HepG2 (cell line): ENCODE measurements at regions not wholly inside any gene's neighbourhood (a gene's known extent, or its start where the extent isn't known, plus 50 kb on each side); places are given as distances from the start of the nearest gene placed in this dataset.

Experiments used
- ATAC-seq: fragments of 200-7000 bp; cut with Tn5 transposase; 3 replicates; pipeline ENCODE4 v1.9.1; 2020; ENCODE audit warnings: mild to moderate bottlenecking, moderate library complexity
- BruUV-seq: library from RNA; stranded (reverse); fragments of 400-500 nt; replicated peaks from 2 replicates; lab custom pipeline; 2021; lab: Mats Ljungman, UMichigan
- CTCF ChIA-PET: fragments of 300-600 bp; formaldehyde crosslinking; extraction: SDS; loops from one replicate; lab custom pipeline; 2021; ENCODE audit warnings: low total read pairs, inconsistent platforms, low intra/inter-chr PET ratio; lab: Yijun Ruan, JAX
- POLR2A ChIA-PET: fragments of 350-600 bp; sonication (Branson Sonifier 250); formaldehyde crosslinking; loops from one replicate; lab custom pipeline; 2020; ENCODE audit warnings: antibody characterized with exemption, inconsistent platforms; lab: Yijun Ruan, JAX
- DNase-seq: peaks from one replicate; pipeline ENCODE4 v3.0.0-alpha.2; 2015; ENCODE audit warnings: low spot score
- FAIRE-seq: peaks from 3 replicates; lab custom pipeline; 2011; peaks lifted over from hg19 to GRCh38; lab: Jason Lieb, UNC
- H2AFZ ChIP-seq: one replicate; pipeline ENCODE4 v1.6.1; 2011; ENCODE audit warnings: low read length, inconsistent platforms
- H3K27ac ChIP-seq: fragments of 300-600 bp; 3 replicates; pipeline ENCODE4 v1.8.0; 2011; ENCODE audit warnings: mixed run types, mild to moderate bottlenecking, mixed read lengths, low read length, inconsistent platforms; ENCODE audit not compliant: insufficient read depth; ENCODE audit errors: extremely low read length
- H3K27me3 ChIP-seq, 2 experiments: fragments of 200-600 bp in 1 of 2; 2 replicates in 1 of 2; 3 replicates in 1 of 2; pipeline versions ENCODE4 v1.6.0 to v1.8.0; 2011; ENCODE audit warnings: low read length in 2 of 2, mild to moderate bottlenecking in 2 of 2, moderate library complexity in 2 of 2, inconsistent platforms in 1 of 2; ENCODE audit not compliant: insufficient read depth in 2 of 2, control insufficient read depth in 1 of 2
- H3K36me3 ChIP-seq, 2 experiments: fragments of 200-600 bp in 1 of 2; replicated peaks in 1 of 2; 2 replicates in 1 of 2; 3 replicates in 1 of 2; pipeline versions ENCODE4 v1.5.1 to v1.8.0; 2011; ENCODE audit warnings: low read length in 2 of 2, inconsistent platforms in 1 of 2; ENCODE audit not compliant: insufficient read depth in 2 of 2, control insufficient read depth in 1 of 2
- H3K4me1 ChIP-seq: 2 replicates; pipeline ENCODE4 v1.5.1; 2012; ENCODE audit warnings: low read length, inconsistent platforms; ENCODE audit not compliant: insufficient read depth
- H3K4me2 ChIP-seq: 2 replicates; pipeline ENCODE4 v1.6.0; 2011; ENCODE audit warnings: low read depth, low read length, inconsistent platforms
- H3K4me3 ChIP-seq, 3 experiments: fragments of 200-600 bp in 1 of 3; sonication (generic), shearing (Covaris generic) in 1 of 3; replicated peaks in 1 of 3; 2 replicates each; pipeline ENCODE4 v1.5.1; 2011 to 2016; ENCODE audit warnings: low read length in 3 of 3, inconsistent platforms in 2 of 3, low read depth in 2 of 3, mild to moderate bottlenecking in 2 of 3, control low read depth in 1 of 3, mixed read lengths in 1 of 3; ENCODE audit not compliant: insufficient read depth in 1 of 3
- H3K79me2 ChIP-seq: one replicate; pipeline ENCODE4 v1.6.1; 2011; ENCODE audit warnings: low read length, inconsistent platforms; ENCODE audit not compliant: insufficient read depth
- H3K9ac ChIP-seq: 2 replicates; pipeline ENCODE4 v1.6.0; 2011; ENCODE audit warnings: mild to moderate bottlenecking, low read depth, low read length, inconsistent platforms; ENCODE audit not compliant: insufficient read depth
- H3K9me3 ChIP-seq: 2 replicates; pipeline ENCODE4 v1.5.1; 2012; ENCODE audit warnings: mild to moderate bottlenecking, low read length
- H4K20me1 ChIP-seq: 2 replicates; pipeline ENCODE4 v1.6.0; 2011; ENCODE audit warnings: inconsistent platforms, mild to moderate bottlenecking, low read length, moderate library complexity; ENCODE audit not compliant: insufficient read depth
- ASH2L ChIP-seq: fragments of 300-600, 200-600 bp; sonication (generic); IDR thresholded peaks from 2 replicates; pipeline ENCODE4 v1.7.0; 2017; ENCODE audit warnings: low read depth, mild to moderate bottlenecking, moderate library complexity, mixed read lengths, low read length; ENCODE audit not compliant: insufficient read length
- BCLAF1 ChIP-seq: fragments of 450-650 bp; IDR thresholded peaks from 2 replicates; pipeline ENCODE4 v1.6.1; 2017; ENCODE audit warnings: mild to moderate bottlenecking
- DMAP1 ChIP-seq: IDR thresholded peaks from 2 replicates; pipeline ENCODE4 v1.6.1; 2016
- FOXP1 ChIP-seq, 2 experiments: fragments of 450-650 bp in 1 of 2; IDR thresholded peaks; 2 replicates each; pipeline ENCODE4 v1.6.1; 2017 to 2018; ENCODE audit warnings: antibody characterized with exemption in 1 of 2
- SMC3 ChIP-seq: IDR thresholded peaks from 2 replicates; pipeline ENCODE4 v1.6.1; 2011; ENCODE audit warnings: low read length, improper control_type of control experiment
- SPEN ChIP-seq: sonication (generic); formaldehyde crosslinking; IDR thresholded peaks from 2 replicates; pipeline ENCODE4 v1.5.1; 2020; ENCODE audit warnings: low read depth, mild to moderate bottlenecking, missing genetic modification reagents
- ZKSCAN8 ChIP-seq: IDR thresholded peaks from 2 replicates; pipeline ENCODE4 v1.6.1; 2016; ENCODE audit warnings: borderline replicate concordance, missing genetic modification reagents, missing compliant biosample characterization
- ZMAT5 ChIP-seq: sonication (generic); formaldehyde crosslinking; IDR thresholded peaks from 2 replicates; pipeline ENCODE4 v1.5.0; 2020; ENCODE audit warnings: mild to moderate bottlenecking, low read depth, missing genetic modification reagents, borderline replicate concordance
- ZNF260 ChIP-seq: sonication (generic); formaldehyde crosslinking; IDR thresholded peaks from 2 replicates; pipeline ENCODE4 v1.4.0; 2020; ENCODE audit warnings: missing genetic modification reagents, low read depth, mild to moderate bottlenecking, borderline replicate concordance
- ZNF280D ChIP-seq: sonication (generic); formaldehyde crosslinking; IDR thresholded peaks from 2 replicates; pipeline ENCODE4 v1.5.1; 2020; ENCODE audit warnings: mild to moderate bottlenecking, missing genetic modification reagents
- ZNF292 ChIP-seq: sonication (generic); formaldehyde crosslinking; IDR thresholded peaks from 2 replicates; pipeline ENCODE4 v1.8.1; 2022; ENCODE audit warnings: mild to moderate bottlenecking, low read depth, missing genetic modification reagents, borderline replicate concordance
- ZNF720 ChIP-seq: sonication (generic); formaldehyde crosslinking; IDR thresholded peaks from 2 replicates; pipeline ENCODE4 v1.4.0; 2020; ENCODE audit warnings: missing genetic modification reagents
- WGBS: methylation state at CpG from one replicate; pipeline ENCODE4 v1.1.6; 2017; ENCODE audit warnings: low lambda C conversion rate; 5-methylcytosine and 5-hydroxymethylcytosine counted together
- in situ Hi-C: cut with HindIII; loops from 2 replicates; pipeline ENCODE4 v1.10.0; 2017; ENCODE audit warnings: low pct_unique_long_range_greater_than_20kb; ENCODE audit not compliant: extremely low pct_ligation_motif_present
- intact Hi-C: fragments of 100-400 bp; cut with micrococcal nuclease; formaldehyde crosslinking; loops from one replicate; pipeline ENCODE4 v1.10.0; 2022; ENCODE audit not compliant: unreplicated experiment
- TF ChIP-seq, protein P1 (sequence below): sonication (generic); formaldehyde crosslinking; IDR thresholded peaks from 2 replicates; pipeline ENCODE4 v1.5.0; 2020; ENCODE audit warnings: mild to moderate bottlenecking, missing genetic modification reagents

GRCh38 chr14:84804895-84805294, 725.0 kb upstream of the FLRT2 start:
- no peaks in the 10 kb centered on the region; a peak in 1 of 5 replicates for H3K27me3 ChIP-seq
- ChIA-PET POLR2A (no interaction called here), CTCF (no interaction called here)
- intact Hi-C loops (no loop called here), in situ Hi-C loops (no loop called here)
- no peak overlapping the region for H3K27ac ChIP-seq
- FAIRE-seq (no peak), ATAC-seq (no peak), DNase-seq (no peak)
- H3K4me3 ChIP-seq, result no peak overlapping the region
- H2AFZ ChIP-seq, result no peak overlapping the region
- no peak overlapping the region for H3K4me2 ChIP-seq
- no peaks in the 10 kb centered on the region for H3K79me2 ChIP-seq
- H4K20me1 ChIP-seq, result no peaks in the 10 kb centered on the region
- H3K9me3 ChIP-seq, result peaks cover 85% of the 10 kb centered on the region
- no peaks in the 10 kb centered on the region for H3K4me1 ChIP-seq
- 0% methylated on average over 1 of the region's 1 CpG for WGBS
- no TSS peak for BruUV-seq
- H3K36me3 ChIP-seq, result no peaks in the 10 kb centered on the region
- H3K9ac ChIP-seq, result no peak overlapping the region
- TF ChIP-seq ZNF720 (CRISPR knock-in tag), result no peak
- no peak for TF ChIP-seq BCLAF1
- TF ChIP-seq ZKSCAN8, result no peak
- no peak for TF ChIP-seq SPEN (CRISPR knock-in tag)
- TF ChIP-seq FOXP1 (IDR thresholded peaks at IDR 0.05), result no peak
- no peak for TF ChIP-seq FOXP1 (CRISPR knock-in tag; IDR thresholded peaks at IDR 0.05)
- TF ChIP-seq SMC3, result no peak
- no peak for TF ChIP-seq ZNF280D (CRISPR knock-in tag)
- TF ChIP-seq, protein P1, sequence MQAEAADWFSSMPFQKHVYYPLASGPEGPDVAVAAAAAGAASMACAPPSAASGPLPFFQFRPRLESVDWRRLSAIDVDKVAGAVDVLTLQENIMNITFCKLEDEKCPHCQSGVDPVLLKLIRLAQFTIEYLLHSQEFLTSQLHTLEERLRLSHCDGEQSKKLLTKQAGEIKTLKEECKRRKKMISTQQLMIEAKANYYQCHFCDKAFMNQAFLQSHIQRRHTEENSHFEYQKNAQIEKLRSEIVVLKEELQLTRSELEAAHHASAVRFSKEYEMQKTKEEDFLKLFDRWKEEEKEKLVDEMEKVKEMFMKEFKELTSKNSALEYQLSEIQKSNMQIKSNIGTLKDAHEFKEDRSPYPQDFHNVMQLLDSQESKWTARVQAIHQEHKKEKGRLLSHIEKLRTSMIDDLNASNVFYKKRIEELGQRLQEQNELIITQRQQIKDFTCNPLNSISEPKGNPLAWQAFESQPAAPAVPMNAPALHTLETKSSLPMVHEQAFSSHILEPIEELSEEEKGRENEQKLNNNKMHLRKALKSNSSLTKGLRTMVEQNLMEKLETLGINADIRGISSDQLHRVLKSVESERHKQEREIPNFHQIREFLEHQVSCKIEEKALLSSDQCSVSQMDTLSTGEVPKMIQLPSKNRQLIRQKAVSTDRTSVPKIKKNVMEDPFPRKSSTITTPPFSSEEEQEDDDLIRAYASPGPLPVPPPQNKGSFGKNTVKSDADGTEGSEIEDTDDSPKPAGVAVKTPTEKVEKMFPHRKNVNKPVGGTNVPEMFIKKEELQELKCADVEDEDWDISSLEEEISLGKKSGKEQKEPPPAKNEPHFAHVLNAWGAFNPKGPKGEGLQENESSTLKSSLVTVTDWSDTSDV (CRISPR knock-in tag), result no peak
- no peak for TF ChIP-seq ZNF292 (CRISPR knock-in tag)
- TF ChIP-seq DMAP1 (CRISPR knock-in tag), result no peak
- no peak for TF ChIP-seq ZNF260
- TF ChIP-seq ASH2L, result no peak
- TF ChIP-seq ZMAT5 (CRISPR knock-in tag), result no peak
